ENCODE measurements at regions not wholly inside any gene's neighbourhood (a gene's known extent, or its start where the extent isn't known, plus 50 kb on each side); places are given as distances from the start of the nearest gene placed in this dataset.

DNA sequence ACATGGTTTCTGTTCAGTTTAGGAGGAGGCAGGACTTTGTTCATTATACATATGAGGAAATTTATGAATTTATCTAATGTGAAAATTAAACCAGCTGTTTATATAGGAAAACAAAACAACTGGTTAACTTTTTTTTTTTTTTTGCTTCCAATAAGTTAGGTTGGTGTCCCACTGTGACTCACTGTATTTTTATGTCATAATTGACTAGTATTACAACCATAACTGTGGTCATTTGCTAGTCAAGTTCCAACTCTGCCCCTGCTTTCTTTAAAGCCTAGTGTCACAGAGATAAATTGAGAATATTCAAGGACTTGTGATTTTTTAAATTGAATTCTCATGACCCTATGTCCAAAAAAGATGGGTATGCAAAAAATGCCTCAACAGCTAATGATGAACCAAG lies 227.7 kb downstream of the BCAT1 start:
- FAIRE-seq (no peak), ATAC-seq (no peak), DNase-seq (ENCODE audit: extremely low read depth in 1 of 4, low spot score in 3 of 4) (no peak)
- in situ Hi-C loops (cut with MboI) (no loop called here), intact Hi-C loops (cut with micrococcal nuclease) (no loop called here)
- Histone ChIP-seq H3K9ac (ENCODE audit: insufficient read depth in 1 of 2, low read depth in 2 of 2, low read length in 2 of 2) (no peak overlapping the region), H3K4me1 (replicated peaks in 1 of 2; ENCODE audit: control insufficient read depth in 2 of 2, insufficient read depth in 2 of 2, low read length in 2 of 2) (no peaks in the 10 kb centered on the region), H3K9me3 (replicated peaks; ENCODE audit: control insufficient read depth, insufficient read depth, low read depth, low read length) (no peaks in the 10 kb centered on the region), H3K9me1 (ENCODE audit: control insufficient read depth, insufficient read depth, low read length) (no peaks in the 10 kb centered on the region), H2AFZ (ENCODE audit: low read depth, low read length) (no peak overlapping the region), H3K79me2 (ENCODE audit: control insufficient read depth, insufficient read depth, low read length) (no peaks in the 10 kb centered on the region), H3K27ac (ENCODE audit: extremely low read depth, low read depth, low read length) (no peak overlapping the region), H3K4me3 (no peak overlapping the region), H3K27me3 (ENCODE audit: control insufficient read depth in 2 of 2, insufficient read depth in 2 of 2, low read length in 2 of 2) (no peaks in the 10 kb centered on the region), H4K20me1 (replicated peaks; ENCODE audit: control insufficient read depth, insufficient read depth, low read length) (no peaks in the 10 kb centered on the region), H3K4me2 (ENCODE audit: insufficient read depth, low read length) (no peak overlapping the region), H3K36me3 (ENCODE audit: control insufficient read depth, insufficient read depth, low read length) (no peaks in the 10 kb centered on the region)
- TF ChIP-seq NFATC3 (IDR thresholded peaks at IDR 0.05): no peak
- no peak for TF ChIP-seq ZNF561 (CRISPR knock-in tag; conservative IDR thresholded peaks at IDR 0.05)
- TF ChIP-seq ZNF121 (CRISPR knock-in tag; conservative IDR thresholded peaks at IDR 0.05): no peak
- TF ChIP-seq XRCC5 (IDR thresholded peaks at IDR 0.05; ENCODE audit: low read depth, low read length): no peak
- TF ChIP-seq RAD21 (CRISPR knock-in tag; conservative IDR thresholded peaks at IDR 0.05 in 1 of 2, IDR thresholded peaks at IDR 0.05 in 1 of 2): no peak
- no peak for TF ChIP-seq BCL6 (CRISPR knock-in tag; IDR thresholded peaks at IDR 0.05)
- no peak for TF ChIP-seq KHSRP (IDR thresholded peaks at IDR 0.05)
- no peak for TF ChIP-seq RBM34 (IDR thresholded peaks at IDR 0.05; ENCODE audit: borderline replicate concordance, insufficient read depth, low read length)
- TF ChIP-seq FOXJ3 (CRISPR knock-in tag; IDR thresholded peaks at IDR 0.05): no peak
- TF ChIP-seq HOXB6 (CRISPR knock-in tag; IDR thresholded peaks at IDR 0.05; ENCODE audit: borderline replicate concordance): no peak
- no peak for TF ChIP-seq MEIS2 (IDR thresholded peaks at IDR 0.05; ENCODE audit: partially characterized antibody)
- no peak for TF ChIP-seq ELF1 (tag; IDR thresholded peaks at IDR 0.05)
- TF ChIP-seq EWSR1 (IDR thresholded peaks at IDR 0.05; ENCODE audit: borderline replicate concordance, low read depth, partially characterized antibody): no peak
- TF ChIP-seq, protein P1, sequence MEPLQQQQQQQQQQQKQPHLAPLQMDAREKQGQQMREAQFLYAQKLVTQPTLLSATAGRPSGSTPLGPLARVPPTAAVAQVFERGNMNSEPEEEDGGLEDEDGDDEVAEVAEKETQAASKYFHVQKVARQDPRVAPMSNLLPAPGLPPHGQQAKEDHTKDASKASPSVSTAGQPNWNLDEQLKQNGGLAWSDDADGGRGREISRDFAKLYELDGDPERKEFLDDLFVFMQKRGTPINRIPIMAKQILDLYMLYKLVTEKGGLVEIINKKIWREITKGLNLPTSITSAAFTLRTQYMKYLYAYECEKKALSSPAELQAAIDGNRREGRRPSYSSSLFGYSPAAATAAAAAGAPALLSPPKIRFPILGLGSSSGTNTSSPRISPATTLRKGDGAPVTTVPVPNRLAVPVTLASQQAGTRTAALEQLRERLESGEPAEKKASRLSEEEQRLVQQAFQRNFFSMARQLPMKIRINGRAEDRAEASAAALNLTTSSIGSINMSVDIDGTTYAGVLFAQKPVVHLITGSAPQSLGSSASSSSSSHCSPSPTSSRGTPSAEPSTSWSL (CRISPR knock-in tag; IDR thresholded peaks at IDR 0.05; ENCODE audit: borderline replicate concordance): no peak
- TF ChIP-seq SAP30 (IDR thresholded peaks at IDR 0.05; ENCODE audit: borderline replicate concordance, insufficient read depth, low read depth, low read length, poor library complexity, severe bottlenecking): no peak
- no peak for TF ChIP-seq PRMT5 (CRISPR knock-in tag; IDR thresholded peaks at IDR 0.05)
- ChIA-PET CTCF (ENCODE audit: low intra/inter-chr PET ratio) (no interaction called here), POLR2A (no interaction called here)
- no TSS peak for BruUV-seq (replicated peaks)
